Cardiac muscle cell (in vitro differentiated cells and primary cell): ENCODE measurements at regions not wholly inside any gene's neighbourhood (a gene's known extent, or its start where the extent isn't known, plus 50 kb on each side); places are given as distances from the start of the nearest gene placed in this dataset.

ENCODE experiments used
- DNase-seq, 2 donors: peaks; one replicate each; pipeline versions ENCODE4 v3.0.0 to v3.0.0-alpha.2; 2010 to 2017; ENCODE audit warnings: low read depth in 1 of 2, low spot score in 1 of 2
- H3K27ac ChIP-seq: fragments of 200-600 bp; sonication (generic); 2 replicates; pipeline ENCODE4 v1.5.1; 2016
- H3K27me3 ChIP-seq: fragments of 200-600 bp; sonication (generic); 2 replicates; pipeline ENCODE4 v1.6.0; 2016; ENCODE audit warnings: control low read depth
- H3K36me3 ChIP-seq: fragments of 200-600 bp; sonication (generic); 2 replicates; pipeline ENCODE4 v1.5.1; 2016; ENCODE audit warnings: control low read depth
- H3K4me1 ChIP-seq: fragments of 200-600 bp; sonication (generic); 2 replicates; pipeline ENCODE4 v1.8.1; 2017; ENCODE audit warnings: low read depth, mild to moderate bottlenecking, mixed run types
- H3K4me3 ChIP-seq: fragments of 200-600 bp; sonication (generic); 2 replicates; pipeline ENCODE4 v1.5.1; 2016; ENCODE audit warnings: mild to moderate bottlenecking
- H3K9me3 ChIP-seq: fragments of 200-600 bp; sonication (generic); 2 replicates; pipeline ENCODE4 v1.5.1; 2017; ENCODE audit warnings: low read depth, mild to moderate bottlenecking, control low read depth
- TF ChIP-seq, protein P1 (sequence below): IDR thresholded peaks from 2 replicates; pipeline ENCODE4 v1.5.1; 2012; ENCODE audit warnings: low read depth, mild to moderate bottlenecking, low read length

DNA sequence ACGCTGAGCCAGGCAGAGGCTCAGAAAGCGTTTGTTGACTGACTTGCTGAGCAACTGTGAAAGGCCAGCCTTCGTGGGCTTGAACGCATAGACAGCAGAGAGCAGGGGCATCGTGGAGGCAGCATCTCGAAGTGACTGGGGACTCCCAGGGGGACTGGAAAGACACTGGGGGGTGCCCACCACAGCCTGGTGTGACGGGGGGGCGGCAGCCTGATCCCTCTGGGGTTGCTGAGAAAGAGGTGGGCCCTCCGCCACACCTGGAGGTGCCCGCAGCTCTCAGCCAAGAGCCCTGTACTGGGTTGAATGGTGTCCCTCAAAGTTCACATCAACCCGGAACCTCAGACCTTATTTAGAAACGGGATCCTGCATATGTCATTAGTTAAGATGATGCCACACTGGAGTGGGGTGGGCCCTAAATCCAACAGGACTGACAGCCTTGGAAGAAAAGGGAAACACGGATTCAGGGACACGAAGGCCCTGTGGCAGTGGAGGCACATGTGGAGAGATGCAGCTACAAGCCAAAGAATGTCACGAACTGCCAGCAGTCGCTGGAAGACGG lies 84.6 kb downstream of the RFLNA start:
- DNase-seq = no peak
- no peak overlapping the region for H3K4me3 ChIP-seq
- H3K27ac ChIP-seq = no peak overlapping the region
- no peaks in the 10 kb centered on the region for H3K4me1 ChIP-seq
- H3K27me3 ChIP-seq = no peaks in the 10 kb centered on the region
- peaks cover 8% of the 10 kb centered on the region for H3K36me3 ChIP-seq
- TF ChIP-seq, protein P1, sequence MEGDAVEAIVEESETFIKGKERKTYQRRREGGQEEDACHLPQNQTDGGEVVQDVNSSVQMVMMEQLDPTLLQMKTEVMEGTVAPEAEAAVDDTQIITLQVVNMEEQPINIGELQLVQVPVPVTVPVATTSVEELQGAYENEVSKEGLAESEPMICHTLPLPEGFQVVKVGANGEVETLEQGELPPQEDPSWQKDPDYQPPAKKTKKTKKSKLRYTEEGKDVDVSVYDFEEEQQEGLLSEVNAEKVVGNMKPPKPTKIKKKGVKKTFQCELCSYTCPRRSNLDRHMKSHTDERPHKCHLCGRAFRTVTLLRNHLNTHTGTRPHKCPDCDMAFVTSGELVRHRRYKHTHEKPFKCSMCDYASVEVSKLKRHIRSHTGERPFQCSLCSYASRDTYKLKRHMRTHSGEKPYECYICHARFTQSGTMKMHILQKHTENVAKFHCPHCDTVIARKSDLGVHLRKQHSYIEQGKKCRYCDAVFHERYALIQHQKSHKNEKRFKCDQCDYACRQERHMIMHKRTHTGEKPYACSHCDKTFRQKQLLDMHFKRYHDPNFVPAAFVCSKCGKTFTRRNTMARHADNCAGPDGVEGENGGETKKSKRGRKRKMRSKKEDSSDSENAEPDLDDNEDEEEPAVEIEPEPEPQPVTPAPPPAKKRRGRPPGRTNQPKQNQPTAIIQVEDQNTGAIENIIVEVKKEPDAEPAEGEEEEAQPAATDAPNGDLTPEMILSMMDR = no peak
- no peaks in the 10 kb centered on the region for H3K9me3 ChIP-seq

DNA sequence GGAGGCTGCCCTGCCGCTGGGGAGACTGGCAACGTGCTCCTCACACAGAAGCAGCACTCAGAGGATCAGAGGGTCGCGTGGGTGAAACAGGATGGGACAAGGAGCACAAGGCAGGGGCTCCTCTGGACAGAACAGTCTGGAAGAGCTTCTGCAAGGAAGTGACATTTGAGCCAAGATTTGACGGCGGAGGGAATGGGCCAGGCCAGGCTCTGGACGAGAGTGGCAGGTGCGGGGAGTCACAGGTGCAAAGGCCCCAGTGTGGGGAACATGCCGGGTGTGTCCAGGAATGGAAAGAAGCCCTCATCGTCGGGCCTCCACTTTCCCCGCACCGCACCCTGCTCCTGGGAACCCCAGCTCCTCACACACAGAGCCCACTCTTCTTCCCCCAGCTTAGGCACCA lies 84.0 kb downstream of the RFLNA start:
- TF ChIP-seq, protein P1 = no peak
- Histone ChIP-seq H3K4me3 (no peak overlapping the region), H3K27me3 (no peaks in the 10 kb centered on the region), H3K9me3 (no peaks in the 10 kb centered on the region), H3K27ac (no peak overlapping the region), H3K4me1 (no peaks in the 10 kb centered on the region), H3K36me3 (peaks cover 8% of the 10 kb centered on the region)
- no peak for DNase-seq

DNA sequence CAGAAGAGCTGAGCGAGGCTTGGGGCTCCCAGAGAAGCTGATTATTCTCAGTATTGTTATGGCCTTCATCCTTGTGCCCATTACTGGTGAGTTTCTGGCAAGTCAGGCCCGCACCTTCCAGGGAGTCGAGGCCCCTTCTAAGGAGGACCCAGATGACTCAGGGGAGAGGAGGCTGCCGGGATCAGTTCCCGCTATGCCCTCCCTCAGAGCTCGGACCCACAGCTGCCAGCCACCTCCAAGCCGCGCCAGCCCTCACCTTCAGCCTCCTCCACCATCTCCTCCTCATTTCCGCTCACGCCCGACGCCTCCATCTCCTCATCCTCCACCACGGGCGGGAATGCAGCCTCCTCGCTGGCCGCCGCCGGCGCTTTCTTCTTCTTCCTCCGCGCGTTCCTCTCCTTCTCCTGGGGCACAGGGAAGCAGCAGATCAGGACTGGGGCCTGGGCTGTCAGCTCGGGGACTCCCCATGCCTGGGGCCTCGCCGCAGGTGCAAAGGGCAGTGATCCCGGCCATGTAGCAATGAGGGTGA lies 83.2 kb downstream of the RFLNA start:
- Histone ChIP-seq H3K4me3 (no peak overlapping the region), H3K36me3 (peaks cover 7% of the 10 kb centered on the region), H3K4me1 (no peaks in the 10 kb centered on the region), H3K27ac (no peak overlapping the region), H3K27me3 (no peaks in the 10 kb centered on the region), H3K9me3 (no peaks in the 10 kb centered on the region)
- TF ChIP-seq, protein P1 = no peak
- no peak for DNase-seq

DNA sequence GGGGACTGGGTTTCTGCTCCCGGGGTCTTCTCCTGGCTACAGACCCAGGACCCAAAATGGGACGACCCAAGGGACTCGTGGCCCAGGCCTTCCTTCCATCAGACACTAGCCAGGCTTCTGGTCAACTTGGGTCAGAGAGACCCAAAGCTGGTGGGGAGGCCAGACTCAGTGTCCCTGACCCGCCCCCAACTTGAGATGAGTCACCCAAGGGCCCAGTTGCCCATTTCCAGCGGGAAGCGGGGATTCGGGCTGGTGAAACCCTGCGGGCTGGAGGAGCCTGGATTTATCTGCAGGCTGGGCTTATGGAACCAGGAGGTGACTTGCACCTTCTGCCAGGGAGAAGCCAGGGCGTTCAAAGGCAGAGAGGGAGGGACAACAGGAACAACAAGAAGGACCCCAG lies 81.5 kb downstream of the RFLNA start:
- no peaks in the 10 kb centered on the region for H3K4me1 ChIP-seq
- H3K36me3 ChIP-seq = peaks cover 5% of the 10 kb centered on the region
- DNase-seq = no peak
- no peaks in the 10 kb centered on the region for H3K9me3 ChIP-seq
- no peak overlapping the region for H3K27ac ChIP-seq
- no peaks in the 10 kb centered on the region for H3K27me3 ChIP-seq
- H3K4me3 ChIP-seq = no peak overlapping the region
- TF ChIP-seq, protein P1 = no peak

DNA sequence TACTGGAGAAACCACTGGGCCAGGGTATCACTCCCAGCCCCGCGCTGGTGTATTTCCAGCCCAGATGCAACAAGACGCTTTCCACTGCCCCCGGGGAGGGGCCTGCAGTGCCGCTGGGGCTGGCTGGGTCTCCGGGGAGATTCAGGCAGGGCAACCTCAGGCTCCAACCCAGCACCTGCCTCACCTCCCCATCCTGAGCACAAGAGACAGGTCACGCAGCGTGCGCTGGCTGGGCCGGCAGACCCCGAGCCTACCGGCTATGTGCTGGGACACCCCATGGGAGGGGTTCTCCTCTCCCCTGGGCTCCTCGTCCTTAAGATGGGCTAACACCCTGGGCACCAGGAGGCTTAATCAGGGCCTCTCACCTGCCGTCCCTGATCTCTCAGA lies 80.9 kb downstream of the RFLNA start:
- DNase-seq = no peak
- no peaks in the 10 kb centered on the region for H3K9me3 ChIP-seq
- TF ChIP-seq, protein P1 = no peak
- no peak overlapping the region for H3K27ac ChIP-seq
- H3K4me3 ChIP-seq = no peak overlapping the region
- peaks cover 8% of the 10 kb centered on the region for H3K36me3 ChIP-seq
- H3K27me3 ChIP-seq = no peaks in the 10 kb centered on the region
- H3K4me1 ChIP-seq = no peaks in the 10 kb centered on the region
